ENCODE measurements at regions not wholly inside any gene's neighbourhood (a gene's known extent, or its start where the extent isn't known, plus 50 kb on each side); places are given as distances from the start of the nearest gene placed in this dataset.

GRCh38 chr4:72911316-72911715 is 158.2 kb downstream of the COX18 start:
- Histone ChIP-seq H3K4me1 (no peaks in the 10 kb centered on the region), H3K27ac (no peak overlapping the region), H3K27me3 (no peaks in the 10 kb centered on the region), H3K4me3 (no peak overlapping the region), H3K36me3 (no peaks in the 10 kb centered on the region), H3K9me3 (no peaks in the 10 kb centered on the region)
- TF ChIP-seq, protein P1, sequence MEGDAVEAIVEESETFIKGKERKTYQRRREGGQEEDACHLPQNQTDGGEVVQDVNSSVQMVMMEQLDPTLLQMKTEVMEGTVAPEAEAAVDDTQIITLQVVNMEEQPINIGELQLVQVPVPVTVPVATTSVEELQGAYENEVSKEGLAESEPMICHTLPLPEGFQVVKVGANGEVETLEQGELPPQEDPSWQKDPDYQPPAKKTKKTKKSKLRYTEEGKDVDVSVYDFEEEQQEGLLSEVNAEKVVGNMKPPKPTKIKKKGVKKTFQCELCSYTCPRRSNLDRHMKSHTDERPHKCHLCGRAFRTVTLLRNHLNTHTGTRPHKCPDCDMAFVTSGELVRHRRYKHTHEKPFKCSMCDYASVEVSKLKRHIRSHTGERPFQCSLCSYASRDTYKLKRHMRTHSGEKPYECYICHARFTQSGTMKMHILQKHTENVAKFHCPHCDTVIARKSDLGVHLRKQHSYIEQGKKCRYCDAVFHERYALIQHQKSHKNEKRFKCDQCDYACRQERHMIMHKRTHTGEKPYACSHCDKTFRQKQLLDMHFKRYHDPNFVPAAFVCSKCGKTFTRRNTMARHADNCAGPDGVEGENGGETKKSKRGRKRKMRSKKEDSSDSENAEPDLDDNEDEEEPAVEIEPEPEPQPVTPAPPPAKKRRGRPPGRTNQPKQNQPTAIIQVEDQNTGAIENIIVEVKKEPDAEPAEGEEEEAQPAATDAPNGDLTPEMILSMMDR (IDR thresholded peaks at IDR 0.05), result no peak
- TF ChIP-seq EP300 (IDR thresholded peaks at IDR 0.05) (no peak), POLR2A (IDR thresholded peaks at IDR 0.05) (no peak), POLR2AphosphoS5 (IDR thresholded peaks at IDR 0.05) (no peak)
- no peak for DNase-seq (ENCODE audit: low spot score in 2 of 2)
- WGBS, result 65% methylated on average over 5 of the region's 5 CpGs

DNA sequence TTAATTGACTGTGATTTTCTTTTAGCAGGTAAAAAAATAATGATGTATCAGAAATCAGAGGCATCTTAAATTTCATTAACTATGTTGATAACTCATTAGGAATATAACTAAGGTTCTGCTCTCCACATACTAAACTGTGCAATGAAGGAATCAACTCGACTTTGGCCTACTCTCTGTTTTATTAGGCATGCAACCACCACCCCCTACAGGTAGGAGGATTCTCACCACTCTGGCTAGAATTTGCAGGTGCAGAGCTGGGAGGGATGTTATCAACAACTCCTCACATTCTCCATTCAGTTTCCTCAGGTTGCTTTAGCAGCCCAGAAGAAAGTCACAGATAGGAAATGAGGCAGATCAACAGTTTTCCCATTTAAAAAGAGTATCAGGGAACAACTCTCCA is 160.1 kb downstream of the COX18 start:
- no peak for DNase-seq (ENCODE audit: low spot score in 2 of 2)
- Histone ChIP-seq H3K9me3 (no peaks in the 10 kb centered on the region), H3K4me1 (no peaks in the 10 kb centered on the region), H3K27ac (no peak overlapping the region), H3K4me3 (no peak overlapping the region), H3K36me3 (no peaks in the 10 kb centered on the region), H3K27me3 (no peaks in the 10 kb centered on the region)
- TF ChIP-seq POLR2AphosphoS5 (IDR thresholded peaks at IDR 0.05), result no peak
- TF ChIP-seq, protein P1 (IDR thresholded peaks at IDR 0.05), result no peak
- TF ChIP-seq EP300 (IDR thresholded peaks at IDR 0.05), result no peak
- TF ChIP-seq POLR2A (IDR thresholded peaks at IDR 0.05), result no peak
- WGBS, result 20% methylated on average over 1 of the region's 1 CpG

GRCh38 chr4:72902354-72902753 is 167.2 kb downstream of the COX18 start:
- no peaks in the 10 kb centered on the region for H3K9me3 ChIP-seq
- no peaks in the 10 kb centered on the region for H3K27me3 ChIP-seq
- H3K4me3 ChIP-seq, result no peak overlapping the region
- DNase-seq (ENCODE audit: low spot score in 2 of 2), result no peak
- no peak overlapping the region for H3K27ac ChIP-seq
- no peak for TF ChIP-seq POLR2A (IDR thresholded peaks at IDR 0.05)
- TF ChIP-seq EP300 (IDR thresholded peaks at IDR 0.05), result no peak
- no peak for TF ChIP-seq POLR2AphosphoS5 (IDR thresholded peaks at IDR 0.05)
- TF ChIP-seq, protein P1 (IDR thresholded peaks at IDR 0.05), result no peak
- H3K36me3 ChIP-seq, result no peaks in the 10 kb centered on the region
- peaks cover 6% of the 10 kb centered on the region for H3K4me1 ChIP-seq
- WGBS, result 97% methylated on average over 1 of the region's 1 CpG

GRCh38 chr4:72901553-72901952 is 168.0 kb downstream of the COX18 start:
- 89% methylated on average over 2 of the region's 2 CpGs for WGBS
- Histone ChIP-seq H3K27ac (no peak overlapping the region), H3K9me3 (no peaks in the 10 kb centered on the region), H3K27me3 (no peaks in the 10 kb centered on the region), H3K36me3 (no peaks in the 10 kb centered on the region), H3K4me3 (no peak overlapping the region), H3K4me1 (peaks cover 6% of the 10 kb centered on the region)
- TF ChIP-seq, protein P1 (IDR thresholded peaks at IDR 0.05), result no peak
- TF ChIP-seq POLR2AphosphoS5 (IDR thresholded peaks at IDR 0.05) (no peak), EP300 (IDR thresholded peaks at IDR 0.05) (no peak), POLR2A (IDR thresholded peaks at IDR 0.05) (no peak)
- DNase-seq (ENCODE audit: low spot score in 2 of 2), result no peak

GRCh38 chr4:72900952-72901351 is 168.6 kb downstream of the COX18 start:
- Histone ChIP-seq H3K9me3 (no peaks in the 10 kb centered on the region), H3K36me3 (no peaks in the 10 kb centered on the region), H3K27me3 (no peaks in the 10 kb centered on the region), H3K4me3 (no peak overlapping the region), H3K4me1 (peaks cover 8% of the 10 kb centered on the region), H3K27ac (no peak overlapping the region)
- no peak for DNase-seq (ENCODE audit: low spot score in 2 of 2)
- WGBS, result 26% methylated on average over 2 of the region's 2 CpGs
- TF ChIP-seq POLR2A (IDR thresholded peaks at IDR 0.05), result no peak
- no peak for TF ChIP-seq EP300 (IDR thresholded peaks at IDR 0.05)
- TF ChIP-seq, protein P1 (IDR thresholded peaks at IDR 0.05), result no peak
- no peak for TF ChIP-seq POLR2AphosphoS5 (IDR thresholded peaks at IDR 0.05)
